T-helper 2 cell treated with Interferon-gamma antibody and Interleukin-4, amounts not matched to agents 100 ng/mL and 5 ng/mL, for 36 hours (primary cell): ENCODE measurements at regions not wholly inside any gene's neighbourhood (a gene's known extent, or its start where the extent isn't known, plus 50 kb on each side); places are given as distances from the start of the nearest gene placed in this dataset.

Experiments
- intact Hi-C: fragments of 100-400 bp; cut with micrococcal nuclease; formaldehyde crosslinking; loops from one replicate; pipeline ENCODE4 v1.15.1; 2023

GRCh38 chr2:3100386-3100785 lies 277.2 kb downstream of the EIPR1 start:
- intact Hi-C loops: no loop called here

- intact Hi-C loops: no loop called here
Measured at GRCh38 chr2:3099860-3100234, 277.8 kb downstream of the EIPR1 start.

GRCh38 chr2:3099145-3099859 lies 278.3 kb downstream of the EIPR1 start:
- intact Hi-C loops: no loop called here

- intact Hi-C loops: no loop called here
Measured at GRCh38 chr2:3098231-3098630, 279.4 kb downstream of the EIPR1 start.

GRCh38 chr2:3097804-3098203 lies 279.8 kb downstream of the EIPR1 start:
- intact Hi-C loops: no loop called here

- intact Hi-C loops: no loop called here
Measured at GRCh38 chr2:3094999-3095958, 282.3 kb downstream of the EIPR1 start.

- intact Hi-C loops: no loop called here
Measured at GRCh38 chr2:3094318-3094717, 283.3 kb downstream of the EIPR1 start.

GRCh38 chr2:3091696-3092095 lies 285.9 kb downstream of the EIPR1 start:
- intact Hi-C loops: no loop called here

- intact Hi-C loops: no loop called here
Measured at GRCh38 chr2:3082705-3083104, 294.9 kb downstream of the EIPR1 start.

GRCh38 chr2:3079959-3080948 lies 297.4 kb downstream of the EIPR1 start:
- intact Hi-C loops: no loop called here

GRCh38 chr2:3079466-3079865 lies 298.2 kb downstream of the EIPR1 start:
- intact Hi-C loops: no loop called here

GRCh38 chr2:3078684-3079083 lies 298.9 kb downstream of the EIPR1 start:
- intact Hi-C loops: no loop called here

- intact Hi-C loops: no loop called here
Measured at GRCh38 chr2:3076848-3077642, 300.6 kb downstream of the EIPR1 start.

GRCh38 chr2:3075991-3076340 lies 301.7 kb downstream of the EIPR1 start:
- intact Hi-C loops: no loop called here

GRCh38 chr2:3075316-3075990 lies 302.2 kb downstream of the EIPR1 start:
- intact Hi-C loops: no loop called here

- intact Hi-C loops: no loop called here
Measured at GRCh38 chr2:3073704-3074103, 303.9 kb downstream of the EIPR1 start.

- intact Hi-C loops: no loop called here
Measured at GRCh38 chr2:3073041-3073595, 304.5 kb downstream of the EIPR1 start.

GRCh38 chr2:3071685-3072263 lies 305.8 kb downstream of the EIPR1 start:
- intact Hi-C loops: no loop called here

- intact Hi-C loops: no loop called here
Measured at GRCh38 chr2:3066831-3067230, 310.8 kb downstream of the EIPR1 start.
